Gastroesophageal sphincter (tissue), 4 donors: ENCODE measurements at regions not wholly inside any gene's neighbourhood (a gene's known extent, or its start where the extent isn't known, plus 50 kb on each side); places are given as distances from the start of the nearest gene placed in this dataset.

Experiments
- ATAC-seq: fragments of 150-250 bp; one replicate; pipeline ENCODE4 v1.9.1; 2016; ENCODE audit warnings: mild to moderate bottlenecking, moderate library complexity
- H3K27ac ChIP-seq, 4 donors: fragments of 200-600 bp; sonication (generic) in 3 of 4; 1 replicate in 3 of 4; 2 replicates in 1 of 4; pipeline ENCODE4 v1.5.1; 2016 to 2019
- H3K27me3 ChIP-seq: fragments of 200-600 bp; sonication (generic); one replicate; pipeline ENCODE4 v1.5.1; 2019
- H3K36me3 ChIP-seq, 2 donors: fragments of 200-600 bp; sonication (generic); one replicate each; pipeline ENCODE4 v1.5.1; 2019; ENCODE audit warnings: control low read depth in 1 of 2
- H3K4me1 ChIP-seq, 3 donors: fragments of 200-600 bp; sonication (generic); 1 replicate in 2 of 3; 2 replicates in 1 of 3; pipeline ENCODE4 v1.5.1; 2016 to 2019; ENCODE audit warnings: control low read depth in 2 of 3
- H3K4me3 ChIP-seq, 2 donors: fragments of 200-600 bp; sonication (generic); one replicate each; pipeline ENCODE4 v1.5.1; 2019; ENCODE audit warnings: mild to moderate bottlenecking in 1 of 2, moderate library complexity in 1 of 2
- H3K9me3 ChIP-seq, 3 donors: fragments of 200-600 bp; sonication (generic); one replicate each; pipeline ENCODE4 v1.5.1; 2017 to 2019; ENCODE audit warnings: control low read depth in 2 of 3
- EP300 ChIP-seq: sonication (generic); formaldehyde crosslinking; IDR thresholded peaks from one replicate; pipeline ENCODE4 v1.6.1; 2017; ENCODE audit warnings: antibody characterized with exemption, mild to moderate bottlenecking
- POLR2A ChIP-seq, 2 donors: fragments of 450-650 bp; IDR thresholded peaks; one replicate each; pipeline ENCODE4 v1.6.1; 2017; ENCODE audit warnings: antibody characterized with exemption in 2 of 2, mild to moderate bottlenecking in 2 of 2, moderate library complexity in 1 of 2
- POLR2AphosphoS5 ChIP-seq: sonication (generic); formaldehyde crosslinking; IDR thresholded peaks from one replicate; pipeline ENCODE4 v1.6.1; 2017; ENCODE audit warnings: antibody characterized with exemption
- WGBS, 2 donors: methylation state at CpG; one replicate each; pipeline ENCODE4 v1.1.5; 2018; ENCODE audit warnings: low coverage in 1 of 2; 5-methylcytosine and 5-hydroxymethylcytosine counted together
- TF ChIP-seq, protein P1 (sequence below), 4 experiments: fragments of 200-600 bp in 2 of 4; fragments of 450-650 bp in 2 of 4; sonication (generic) in 1 of 4; IDR thresholded peaks; one replicate each; pipeline ENCODE4 v1.5.1; 2017 to 2019; ENCODE audit warnings: antibody characterized with exemption in 4 of 4, mild to moderate bottlenecking in 2 of 4, moderate library complexity in 2 of 4

DNA sequence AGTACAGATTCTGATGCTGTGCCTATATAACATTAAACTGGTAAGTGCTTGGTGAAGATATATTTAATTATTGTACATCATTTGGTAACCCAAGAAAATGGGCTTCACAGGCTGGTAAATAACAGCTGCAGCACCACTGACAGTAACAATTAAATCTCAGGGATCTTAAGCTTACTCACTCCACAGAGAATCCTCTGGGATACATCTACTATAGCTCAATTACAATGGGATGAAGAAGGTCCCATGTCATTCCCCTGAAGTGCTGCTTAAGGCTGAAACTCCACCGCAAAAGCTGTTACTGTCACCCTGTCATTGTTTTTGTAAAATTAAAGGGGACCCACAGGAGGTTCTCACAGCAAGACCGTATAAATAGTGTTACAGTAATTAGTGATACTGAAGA, 153.0 kb downstream of the IMPG2 start:
- H3K27ac ChIP-seq: no peak overlapping the region
- no peak for TF ChIP-seq POLR2A (IDR thresholded peaks at IDR 0.05)
- no peak for TF ChIP-seq EP300
- no peak for TF ChIP-seq POLR2AphosphoS5
- TF ChIP-seq, protein P1, sequence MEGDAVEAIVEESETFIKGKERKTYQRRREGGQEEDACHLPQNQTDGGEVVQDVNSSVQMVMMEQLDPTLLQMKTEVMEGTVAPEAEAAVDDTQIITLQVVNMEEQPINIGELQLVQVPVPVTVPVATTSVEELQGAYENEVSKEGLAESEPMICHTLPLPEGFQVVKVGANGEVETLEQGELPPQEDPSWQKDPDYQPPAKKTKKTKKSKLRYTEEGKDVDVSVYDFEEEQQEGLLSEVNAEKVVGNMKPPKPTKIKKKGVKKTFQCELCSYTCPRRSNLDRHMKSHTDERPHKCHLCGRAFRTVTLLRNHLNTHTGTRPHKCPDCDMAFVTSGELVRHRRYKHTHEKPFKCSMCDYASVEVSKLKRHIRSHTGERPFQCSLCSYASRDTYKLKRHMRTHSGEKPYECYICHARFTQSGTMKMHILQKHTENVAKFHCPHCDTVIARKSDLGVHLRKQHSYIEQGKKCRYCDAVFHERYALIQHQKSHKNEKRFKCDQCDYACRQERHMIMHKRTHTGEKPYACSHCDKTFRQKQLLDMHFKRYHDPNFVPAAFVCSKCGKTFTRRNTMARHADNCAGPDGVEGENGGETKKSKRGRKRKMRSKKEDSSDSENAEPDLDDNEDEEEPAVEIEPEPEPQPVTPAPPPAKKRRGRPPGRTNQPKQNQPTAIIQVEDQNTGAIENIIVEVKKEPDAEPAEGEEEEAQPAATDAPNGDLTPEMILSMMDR (IDR thresholded peaks at IDR 0.05): no peak
- H3K27me3 ChIP-seq: no peaks in the 10 kb centered on the region
- H3K36me3 ChIP-seq: no peaks in the 10 kb centered on the region
- no peaks in the 10 kb centered on the region for H3K9me3 ChIP-seq
- no peak for ATAC-seq
- no peak overlapping the region for H3K4me3 ChIP-seq
- WGBS, 2 donors: 93% methylated on average over 2 of the region's 2 CpGs; no CpG with 5 or more reads in 1 of the 2 donors
- H3K4me1 ChIP-seq: peaks cover 3 to 35% (median 12%) of the 10 kb centered on the region in 3 donors

DNA sequence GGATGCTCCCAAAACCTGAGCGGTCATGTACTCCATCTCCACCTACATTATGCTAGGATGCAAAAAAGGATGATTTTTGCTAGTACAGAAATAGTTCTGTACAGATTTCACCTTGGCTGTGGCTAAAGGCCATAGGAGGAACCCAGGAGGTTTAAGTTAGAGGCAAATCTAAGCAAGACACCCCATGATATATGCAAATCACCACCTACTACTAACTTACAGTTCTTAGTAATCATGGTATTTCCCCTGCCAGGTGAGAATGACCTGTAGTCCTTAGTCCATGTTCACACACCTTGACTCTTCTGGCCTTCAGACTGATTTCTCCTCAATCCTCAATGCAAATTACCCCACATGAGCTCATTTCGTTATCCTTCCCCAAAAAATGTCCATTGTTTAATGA, 154.2 kb downstream of the IMPG2 start:
- Histone ChIP-seq H3K27me3 (no peaks in the 10 kb centered on the region), H3K9me3 (no peaks in the 10 kb centered on the region), H3K36me3 (no peaks in the 10 kb centered on the region), H3K4me3 (no peak overlapping the region), H3K4me1 (peaks cover 3 to 35% (median 12%) of the 10 kb centered on the region in 3 donors), H3K27ac (no peak overlapping the region)
- ATAC-seq: no peak
- no peak for TF ChIP-seq EP300
- no peak for TF ChIP-seq POLR2A (IDR thresholded peaks at IDR 0.05)
- no peak for TF ChIP-seq POLR2AphosphoS5
- TF ChIP-seq, protein P1 (IDR thresholded peaks at IDR 0.05): no peak
- 77% methylated on average over 2 of the region's 2 CpGs; no CpG with 5 or more reads in 1 of the 2 donors for WGBS, 2 donors

DNA sequence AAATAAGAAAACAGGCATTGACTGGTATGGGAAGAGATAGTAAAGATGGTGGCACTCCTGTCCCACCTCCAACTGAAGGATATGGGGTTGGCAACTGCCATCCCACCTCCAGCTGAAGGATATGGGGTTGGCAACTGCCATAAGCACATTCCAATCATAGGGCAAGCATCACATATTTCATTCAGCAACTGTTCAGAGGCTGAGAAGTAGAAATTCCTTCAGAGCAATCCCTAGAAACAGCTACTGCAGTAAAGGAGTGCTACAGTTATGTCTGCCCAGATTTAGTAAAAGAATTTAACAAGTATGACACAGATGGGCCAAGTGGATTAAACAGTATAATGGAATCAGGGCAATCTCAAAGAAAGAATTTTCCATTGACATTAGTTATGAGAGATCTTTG, 156.8 kb downstream of the IMPG2 start:
- Histone ChIP-seq H3K4me1 (peaks cover 0 to 14% (median 0%) of the 10 kb centered on the region in 3 donors), H3K27me3 (no peaks in the 10 kb centered on the region), H3K9me3 (no peaks in the 10 kb centered on the region), H3K4me3 (no peak overlapping the region), H3K36me3 (no peaks in the 10 kb centered on the region), H3K27ac (no peak overlapping the region)
- TF ChIP-seq EP300 (no peak), POLR2AphosphoS5 (no peak), POLR2A (IDR thresholded peaks at IDR 0.05) (no peak)
- TF ChIP-seq, protein P1 (IDR thresholded peaks at IDR 0.05): no peak
- no peak for ATAC-seq

DNA sequence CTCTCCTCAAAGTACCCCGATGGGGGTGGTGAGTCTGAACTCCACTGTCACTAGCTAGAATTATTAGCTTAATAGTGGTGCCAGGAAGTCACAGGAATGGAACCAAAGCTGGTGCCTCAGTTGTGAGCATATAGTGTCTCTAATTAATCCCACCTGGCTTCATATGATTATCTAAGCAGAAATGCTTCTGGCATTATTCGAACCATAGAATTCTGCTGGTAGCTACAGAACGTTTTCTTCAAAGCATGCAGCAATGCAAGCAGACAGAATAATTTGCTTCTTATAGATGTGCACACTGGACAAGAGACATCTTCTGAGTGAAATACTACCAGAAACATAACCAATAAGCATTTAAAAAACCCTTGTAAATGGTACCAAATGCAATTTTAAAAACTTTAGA, 160.9 kb downstream of the IMPG2 start:
- Histone ChIP-seq H3K4me1 (peaks cover 4 to 42% (median 9%) of the 10 kb centered on the region in 3 donors), H3K27ac (no peak overlapping the region), H3K27me3 (no peaks in the 10 kb centered on the region), H3K4me3 (no peak overlapping the region), H3K9me3 (no peaks in the 10 kb centered on the region), H3K36me3 (no peaks in the 10 kb centered on the region)
- 85 to 100% methylated on average over 2 of the region's 3 CpGs for WGBS, 2 donors
- ATAC-seq: no peak
- TF ChIP-seq, protein P1 (IDR thresholded peaks at IDR 0.05): no peak
- no peak for TF ChIP-seq POLR2A (IDR thresholded peaks at IDR 0.05)
- TF ChIP-seq POLR2AphosphoS5: no peak
- no peak for TF ChIP-seq EP300

DNA sequence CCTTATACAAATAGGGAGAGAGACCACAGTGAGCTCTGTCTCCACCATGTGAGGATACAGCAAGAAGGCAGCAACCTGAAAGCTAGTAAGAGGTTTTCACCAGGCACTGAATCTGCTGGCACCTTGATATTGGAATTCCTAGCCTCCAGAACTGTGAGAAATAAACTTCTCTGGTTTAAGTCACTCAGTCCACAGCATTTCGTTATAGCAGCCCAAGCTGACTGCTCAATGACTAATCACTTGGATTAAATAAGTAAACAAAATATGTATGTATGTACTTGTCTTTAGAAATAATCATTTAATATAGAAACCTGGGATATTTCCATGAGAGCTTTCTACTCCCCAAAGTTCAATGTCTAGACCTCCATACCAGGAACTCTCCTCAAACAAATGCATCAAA, 162.0 kb downstream of the IMPG2 start:
- H3K9me3 ChIP-seq: no peaks in the 10 kb centered on the region
- no peaks in the 10 kb centered on the region for H3K36me3 ChIP-seq
- TF ChIP-seq POLR2AphosphoS5: no peak
- TF ChIP-seq POLR2A (IDR thresholded peaks at IDR 0.05): no peak
- TF ChIP-seq EP300: no peak
- TF ChIP-seq, protein P1 (IDR thresholded peaks at IDR 0.05): no peak
- H3K4me1 ChIP-seq: peaks cover 4 to 35% (median 9%) of the 10 kb centered on the region in 3 donors
- no peak for ATAC-seq
- no peak overlapping the region for H3K4me3 ChIP-seq
- H3K27me3 ChIP-seq: no peaks in the 10 kb centered on the region
- H3K27ac ChIP-seq: no peak overlapping the region
- WGBS, 2 donors: 0 to 11% methylated on average over 1 of the region's 1 CpG
